ENCODE measurements at regions not wholly inside any gene's neighbourhood (a gene's known extent, or its start where the extent isn't known, plus 50 kb on each side); places are given as distances from the start of the nearest gene placed in this dataset.

- Histone ChIP-seq H3K79me2 (ENCODE audit: control insufficient read depth, insufficient read depth, low read length) (no peaks in the 10 kb centered on the region), H2AFZ (ENCODE audit: control insufficient read depth, low read length) (no peak overlapping the region), H3K9me1 (ENCODE audit: control insufficient read depth, extremely low read depth, insufficient read depth, low read length) (no peaks in the 10 kb centered on the region), H3K4me2 (ENCODE audit: control insufficient read depth, extremely low read depth, insufficient read depth, low read depth, low read length) (no peak overlapping the region), H3K9me3 (ENCODE audit: control insufficient read depth, low read depth, low read length) (no peaks in the 10 kb centered on the region), H3K9ac (ENCODE audit: control insufficient read depth, extremely low read depth, insufficient read depth, low read length) (no peak overlapping the region), H3K36me3 (ENCODE audit: control insufficient read depth in 2 of 2, extremely low read depth in 1 of 2, insufficient read depth in 2 of 2, low read length in 2 of 2) (no peaks in the 10 kb centered on the region), H4K20me1 (ENCODE audit: control insufficient read depth, extremely low read depth, insufficient read depth, low read length) (no peaks in the 10 kb centered on the region), H3K4me1 (ENCODE audit: control insufficient read depth, extremely low read depth, insufficient read depth, low read length) (no peaks in the 10 kb centered on the region), H3K27me3 (ENCODE audit: control insufficient read depth, extremely low read depth, insufficient read depth, low read length) (no peaks in the 10 kb centered on the region), H3K27ac (ENCODE audit: control insufficient read depth, insufficient read depth, low read length) (no peak overlapping the region), H3K4me3 (ENCODE audit: control insufficient read depth in 2 of 3, extremely low read depth in 1 of 3, insufficient read depth in 2 of 3, low read depth in 1 of 3, low read length in 3 of 3) (no peak overlapping the region)
- FAIRE-seq (no peak), DNase-seq (ENCODE audit: low read depth, low spot score) (no peak)
- dilution Hi-C loops (cut with MboI; ENCODE audit: extremely low pct_ligation_motif_present, low sequenced_read_pairs): no loop called here
- TF ChIP-seq EZH2 (IDR thresholded peaks at IDR 0.05; ENCODE audit: low read length) (no peak), CTCF (optimal IDR thresholded peaks at IDR 0.05 in 1 of 3, IDR thresholded peaks at IDR 0.05 in 1 of 3, conservative IDR thresholded peaks at IDR 0.05 in 1 of 3; ENCODE audit: extremely low read depth in 1 of 3, insufficient read depth in 2 of 3, low read length in 3 of 3) (no peak)
Measured at GRCh38 chr4:96036781-96037180, 196.9 kb downstream of the PDHA2 start.

- DNase-seq (ENCODE audit: low read depth, low spot score) (no peak), FAIRE-seq (no peak)
- Histone ChIP-seq H3K79me2 (ENCODE audit: control insufficient read depth, insufficient read depth, low read length) (no peaks in the 10 kb centered on the region), H2AFZ (ENCODE audit: control insufficient read depth, low read length) (no peak overlapping the region), H3K4me2 (ENCODE audit: control insufficient read depth, extremely low read depth, insufficient read depth, low read depth, low read length) (no peak overlapping the region), H3K9ac (ENCODE audit: control insufficient read depth, extremely low read depth, insufficient read depth, low read length) (no peak overlapping the region), H4K20me1 (ENCODE audit: control insufficient read depth, extremely low read depth, insufficient read depth, low read length) (no peaks in the 10 kb centered on the region), H3K9me3 (ENCODE audit: control insufficient read depth, low read depth, low read length) (no peaks in the 10 kb centered on the region), H3K4me3 (ENCODE audit: control insufficient read depth in 2 of 3, extremely low read depth in 1 of 3, insufficient read depth in 2 of 3, low read depth in 1 of 3, low read length in 3 of 3) (no peak overlapping the region), H3K4me1 (ENCODE audit: control insufficient read depth, extremely low read depth, insufficient read depth, low read length) (no peaks in the 10 kb centered on the region), H3K9me1 (ENCODE audit: control insufficient read depth, extremely low read depth, insufficient read depth, low read length) (no peaks in the 10 kb centered on the region), H3K27me3 (ENCODE audit: control insufficient read depth, extremely low read depth, insufficient read depth, low read length) (no peaks in the 10 kb centered on the region), H3K27ac (ENCODE audit: control insufficient read depth, insufficient read depth, low read length) (no peak overlapping the region), H3K36me3 (ENCODE audit: control insufficient read depth in 2 of 2, extremely low read depth in 1 of 2, insufficient read depth in 2 of 2, low read length in 2 of 2) (no peaks in the 10 kb centered on the region)
- dilution Hi-C loops (cut with MboI; ENCODE audit: extremely low pct_ligation_motif_present, low sequenced_read_pairs): no loop called here
- TF ChIP-seq CTCF (optimal IDR thresholded peaks at IDR 0.05 in 1 of 3, IDR thresholded peaks at IDR 0.05 in 1 of 3, conservative IDR thresholded peaks at IDR 0.05 in 1 of 3; ENCODE audit: extremely low read depth in 1 of 3, insufficient read depth in 2 of 3, low read length in 3 of 3) (no peak), EZH2 (IDR thresholded peaks at IDR 0.05; ENCODE audit: low read length) (no peak)
Measured at GRCh38 chr4:96037705-96038104, 197.8 kb downstream of the PDHA2 start.

All from keratinocyte (primary cell).